Colonic mucosa (tissue), 4 donors: ENCODE measurements at regions not wholly inside any gene's neighbourhood (a gene's known extent, or its start where the extent isn't known, plus 50 kb on each side); places are given as distances from the start of the nearest gene placed in this dataset.

Source experiments
- DNase-seq: peaks from one replicate; pipeline ENCODE4 v3.0.0-alpha.2; 2020
- H3K27ac ChIP-seq: fragments of 200-600 bp; one replicate; pipeline ENCODE4 v1.8.0; 2021
- H3K27me3 ChIP-seq: fragments of 200-600 bp; one replicate; pipeline ENCODE4 v1.8.0; 2021
- H3K36me3 ChIP-seq: fragments of 200-600 bp; one replicate; pipeline ENCODE4 v1.8.0; 2021
- H3K4me1 ChIP-seq: fragments of 200-600 bp; one replicate; pipeline ENCODE4 v1.8.0; 2021; ENCODE audit warnings: mild to moderate bottlenecking
- H3K4me3 ChIP-seq: fragments of 200-600 bp; one replicate; pipeline ENCODE4 v1.8.0; 2021
- H3K9ac ChIP-seq, 2 donors: one replicate each; pipeline ENCODE4 v1.7.0; 2013; ENCODE audit warnings: control low read depth in 2 of 2, low read depth in 2 of 2, low read length in 2 of 2
- H3K9me3 ChIP-seq: fragments of 200-600 bp; one replicate; pipeline ENCODE4 v1.8.0; 2021
- CTCF ChIP-seq: fragments of 200-600 bp; IDR thresholded peaks from one replicate; pipeline ENCODE4 v1.8.0; 2022; ENCODE audit warnings: antibody characterized with exemption, mild to moderate bottlenecking
- intact Hi-C: fragments of 100-400 bp; cut with DNase I; formaldehyde crosslinking; loops from one replicate; pipeline ENCODE4 v1.14.1; 2022
- donor health status: healthy.
- donor health status: DM: no; HTN: no; CAD: no.
- donor health status: DM: no; HTN: no; CAD: no.

DNA sequence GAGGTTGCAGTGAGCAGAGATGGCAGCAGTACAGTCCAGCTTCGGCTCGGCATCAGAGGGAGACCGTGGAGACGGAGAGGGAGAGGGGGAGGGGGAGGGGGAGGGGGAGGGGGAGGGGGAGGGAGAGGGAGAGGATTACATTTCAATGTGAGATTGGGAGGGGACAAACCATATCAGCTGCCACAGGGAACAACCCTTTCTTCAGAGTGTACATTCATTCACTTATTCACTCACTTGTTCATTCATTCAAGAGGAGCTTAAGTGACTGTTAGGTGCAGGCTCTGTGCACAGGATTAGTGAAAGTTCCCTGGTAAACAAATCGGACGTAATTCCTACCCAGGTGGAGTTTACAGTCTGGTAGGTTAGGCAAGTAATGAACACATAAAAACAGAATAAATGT, 65.6 kb upstream of the MEDAG start:
- no peaks in the 10 kb centered on the region for H3K36me3 ChIP-seq
- intact Hi-C loops, result no loop called here
- DNase-seq, result no peak
- TF ChIP-seq CTCF, result no peak
- H3K4me3 ChIP-seq, result no peak overlapping the region
- H3K9ac ChIP-seq, result no peak overlapping the region
- H3K27me3 ChIP-seq, result no peaks in the 10 kb centered on the region
- H3K27ac ChIP-seq, result no peak overlapping the region
- no peaks in the 10 kb centered on the region for H3K9me3 ChIP-seq
- H3K4me1 ChIP-seq, result peaks cover 4% of the 10 kb centered on the region

DNA sequence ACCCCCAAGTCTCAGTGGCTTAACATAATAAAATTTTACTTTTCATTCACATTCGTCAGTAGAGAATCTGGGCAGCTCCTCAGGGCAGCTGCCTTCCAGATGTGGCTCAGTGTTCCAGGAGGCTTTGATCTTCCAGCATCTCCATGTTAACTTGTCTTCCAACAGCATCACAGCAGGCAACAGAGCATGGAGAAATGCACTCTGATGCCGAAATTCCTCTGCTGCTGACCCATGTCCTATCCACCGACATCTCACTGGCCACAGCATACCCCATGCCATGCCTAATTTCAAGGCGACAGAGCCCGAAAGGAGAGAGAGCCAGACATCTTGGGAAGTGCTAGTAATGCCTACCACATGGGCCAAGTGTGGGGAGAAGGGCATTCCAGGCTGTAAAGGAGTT, 64.9 kb upstream of the MEDAG start:
- no peak overlapping the region for H3K4me3 ChIP-seq
- no peaks in the 10 kb centered on the region for H3K9me3 ChIP-seq
- no peaks in the 10 kb centered on the region for H3K36me3 ChIP-seq
- H3K4me1 ChIP-seq, result peaks cover under 1% of the 10 kb centered on the region
- H3K27ac ChIP-seq, result no peak overlapping the region
- H3K27me3 ChIP-seq, result no peaks in the 10 kb centered on the region
- DNase-seq, result no peak
- no peak for TF ChIP-seq CTCF
- H3K9ac ChIP-seq, result no peak overlapping the region
- intact Hi-C loops, result no loop called here

- H3K36me3 ChIP-seq, result no peaks in the 10 kb centered on the region
- no peaks in the 10 kb centered on the region for H3K27me3 ChIP-seq
- no peak overlapping the region for H3K9ac ChIP-seq
- TF ChIP-seq CTCF, result no peak
- no peaks in the 10 kb centered on the region for H3K9me3 ChIP-seq
- DNase-seq, result no peak
- H3K27ac ChIP-seq, result no peak overlapping the region
- no peaks in the 10 kb centered on the region for H3K4me1 ChIP-seq
- no peak overlapping the region for H3K4me3 ChIP-seq
- intact Hi-C loops, result no loop called here
These were observed 62.5 kb upstream of the MEDAG start for GRCh38 chr13:30843548-30843947.

DNA sequence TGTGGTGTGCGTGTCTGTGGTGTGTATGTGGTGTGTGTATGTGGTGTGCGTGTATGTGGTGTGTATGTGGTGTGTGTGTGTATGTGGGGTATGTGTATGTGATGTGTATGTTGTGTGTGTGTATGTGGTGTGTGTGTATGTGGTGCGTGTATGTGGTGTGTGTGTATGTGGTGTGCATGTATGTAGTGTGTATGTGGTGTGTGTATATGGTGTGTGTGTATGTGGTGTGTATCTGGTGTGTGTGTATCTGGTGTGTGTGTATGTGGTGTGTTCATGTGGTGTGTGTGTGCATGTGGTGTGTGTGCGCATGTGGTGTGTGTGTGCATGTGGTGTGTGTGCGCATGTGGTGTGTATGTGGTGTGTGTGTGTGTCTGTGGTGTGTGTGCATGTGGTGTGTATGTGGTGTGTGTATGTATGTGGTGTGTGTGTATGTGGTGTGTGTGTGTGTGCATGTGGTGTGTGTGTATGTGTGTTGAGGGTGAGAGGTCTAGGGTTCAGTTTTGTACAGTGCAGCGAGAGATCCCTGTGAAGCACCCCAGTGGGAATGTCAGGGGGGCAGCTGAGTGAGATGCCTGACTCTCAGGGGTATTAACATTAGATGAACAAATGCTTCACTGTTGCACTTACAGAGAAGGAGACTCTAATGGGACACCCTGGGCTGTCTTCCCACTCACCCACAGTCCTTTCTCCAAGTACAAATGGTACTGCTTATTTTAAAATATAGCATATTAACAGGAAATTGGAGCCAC, 61.3 kb upstream of the MEDAG start:
- no peak for DNase-seq
- no peak overlapping the region for H3K9ac ChIP-seq
- no peaks in the 10 kb centered on the region for H3K36me3 ChIP-seq
- H3K9me3 ChIP-seq, result no peaks in the 10 kb centered on the region
- no peaks in the 10 kb centered on the region for H3K4me1 ChIP-seq
- no peak overlapping the region for H3K27ac ChIP-seq
- H3K27me3 ChIP-seq, result no peaks in the 10 kb centered on the region
- no peak overlapping the region for H3K4me3 ChIP-seq
- TF ChIP-seq CTCF, result no peak
- intact Hi-C loops, result no loop called here

GRCh38 chr13:30845297-30846214, 60.5 kb upstream of the MEDAG start:
- no peak overlapping the region for H3K27ac ChIP-seq
- intact Hi-C loops, result no loop called here
- no peaks in the 10 kb centered on the region for H3K4me1 ChIP-seq

More at GRCh38 chr13:30845297-30846214, 60.5 kb upstream of the MEDAG start:
- Histone ChIP-seq H3K27me3 (no peaks in the 10 kb centered on the region), H3K4me3 (no peak overlapping the region), H3K9ac (no peak overlapping the region), H3K36me3 (no peaks in the 10 kb centered on the region), H3K9me3 (no peaks in the 10 kb centered on the region)
- DNase-seq, result no peak
- TF ChIP-seq CTCF, result no peak
